GM23338 (cell line): ENCODE measurements at regions not wholly inside any gene's neighbourhood (a gene's known extent, or its start where the extent isn't known, plus 50 kb on each side); places are given as distances from the start of the nearest gene placed in this dataset.

Experiments used
- ATAC-seq: fragments of 200-7000 bp; cut with Tn5 transposase; 3 replicates; pipeline ENCODE4 v1.9.1; 2020
- DNase-seq: peaks from one replicate; pipeline ENCODE4 v3.0.0-alpha.2; 2015; ENCODE audit warnings: low spot score
- H2AFZ ChIP-seq: fragments of 200-600 bp; sonication (generic); 2 replicates; pipeline ENCODE4 v1.8.0; 2016; ENCODE audit warnings: antibody characterized with exemption, mild to moderate bottlenecking, moderate library complexity
- H3F3A ChIP-seq: fragments of 200-600 bp; sonication (generic); replicated peaks from 2 replicates; pipeline ENCODE4 v1.8.0; 2017; ENCODE audit warnings: antibody characterized with exemption, mixed run types, low read depth
- H3K27ac ChIP-seq: fragments of 200-600 bp; sonication (generic); 2 replicates; pipeline ENCODE4 v1.6.1; 2016; ENCODE audit warnings: low read depth
- H3K27me3 ChIP-seq: fragments of 200-600 bp; sonication (generic); 2 replicates; pipeline ENCODE4 v1.8.0; 2016; ENCODE audit warnings: mild to moderate bottlenecking, mixed run types, moderate library complexity; ENCODE audit not compliant: insufficient read depth
- H3K36me3 ChIP-seq: fragments of 200-600 bp; sonication (generic); 2 replicates; pipeline ENCODE4 v1.8.0; 2016; ENCODE audit warnings: mild to moderate bottlenecking; ENCODE audit not compliant: insufficient read depth
- H3K4me1 ChIP-seq: fragments of 200-600 bp; sonication (generic); 2 replicates; pipeline ENCODE4 v1.8.0; 2016; ENCODE audit warnings: mild to moderate bottlenecking, moderate library complexity; ENCODE audit not compliant: insufficient read depth
- H3K4me2 ChIP-seq: fragments of 200-600 bp; sonication (generic); 2 replicates; pipeline ENCODE4 v1.7.1; 2017; ENCODE audit warnings: mixed run types
- H3K4me3 ChIP-seq: fragments of 200-600 bp; sonication (generic); 2 replicates; pipeline ENCODE4 v1.6.1; 2016; ENCODE audit warnings: mixed run types
- H3K79me2 ChIP-seq: fragments of 200-600 bp; sonication (generic); replicated peaks from 2 replicates; pipeline ENCODE4 v1.8.0; 2017; ENCODE audit warnings: mild to moderate bottlenecking; ENCODE audit not compliant: insufficient read depth
- H3K9me2 ChIP-seq: fragments of 200-600 bp; sonication (generic); 2 replicates; pipeline ENCODE4 v1.8.0; 2017; ENCODE audit not compliant: insufficient read depth
- H4K20me1 ChIP-seq: fragments of 200-600 bp; sonication (generic); replicated peaks from 2 replicates; pipeline ENCODE4 v1.8.0; 2017; ENCODE audit warnings: mild to moderate bottlenecking; ENCODE audit not compliant: insufficient read depth
- H3K27ac Mint-ChIP-seq: 2 replicates; pipeline ENCODE4 v1.8.0; 2020; ENCODE audit warnings: inconsistent platforms, mild to moderate bottlenecking, moderate library complexity, mixed read lengths
- H3K27me3 Mint-ChIP-seq: 3 replicates; pipeline ENCODE4 v1.8.0; 2022; ENCODE audit warnings: low read depth, mild to moderate bottlenecking, moderate library complexity, mixed read lengths, inconsistent platforms; ENCODE audit not compliant: insufficient read depth, poor library complexity
- H3K36me3 Mint-ChIP-seq: 3 replicates; pipeline ENCODE4 v1.8.0; 2021; ENCODE audit warnings: low read depth, mild to moderate bottlenecking, inconsistent platforms, moderate library complexity, mixed read lengths
- H3K4me1 Mint-ChIP-seq: 3 replicates; pipeline ENCODE4 v1.8.0; 2020; ENCODE audit warnings: mild to moderate bottlenecking, inconsistent platforms, mixed read lengths
- H3K4me3 Mint-ChIP-seq: 3 replicates; pipeline ENCODE4 v1.8.0; 2021; ENCODE audit warnings: moderate library complexity, mild to moderate bottlenecking, inconsistent platforms, mixed read lengths
- H3K9me3 Mint-ChIP-seq: 3 replicates; pipeline ENCODE4 v1.8.0; 2020; ENCODE audit warnings: moderate library complexity, mild to moderate bottlenecking, inconsistent platforms, mixed read lengths
- EZH2 ChIP-seq: fragments of 200-600 bp; sonication (generic); IDR thresholded peaks from one replicate; pipeline ENCODE4 v1.8.0; 2017; ENCODE audit warnings: antibody characterized with exemption, mild to moderate bottlenecking, low read depth; ENCODE audit not compliant: unreplicated experiment
- EZH2phosphoT487 ChIP-seq: fragments of 200-600 bp; sonication (generic); IDR thresholded peaks from one replicate; pipeline ENCODE4 v1.8.1; 2018; ENCODE audit warnings: antibody characterized with exemption; ENCODE audit not compliant: unreplicated experiment
- JUNB ChIP-seq: IDR thresholded peaks from one replicate; pipeline ENCODE4 v1.6.1; 2016; ENCODE audit warnings: antibody characterized with exemption; ENCODE audit not compliant: unreplicated experiment
- POLR2AphosphoS5 ChIP-seq: IDR thresholded peaks from 2 replicates; pipeline ENCODE4 v1.6.1; 2016; ENCODE audit warnings: antibody characterized with exemption, low read depth
- REST ChIP-seq: IDR thresholded peaks from one replicate; pipeline ENCODE4 v1.6.1; 2018; ENCODE audit warnings: antibody characterized with exemption; ENCODE audit not compliant: unreplicated experiment
- STAT1 ChIP-seq: IDR thresholded peaks from one replicate; pipeline ENCODE4 v1.6.1; 2016; ENCODE audit warnings: antibody characterized with exemption; ENCODE audit not compliant: unreplicated experiment
- ZNF114 ChIP-seq: fragments of 250-450 bp; sonication (Bioruptor Pico); IDR thresholded peaks from 2 replicates; pipeline ENCODE4 v1.5.0; 2020; ENCODE audit warnings: mild to moderate bottlenecking, moderate library complexity
- ZNF331 ChIP-seq: fragments of 250-450 bp; sonication (Bioruptor Pico); IDR thresholded peaks from 2 replicates; pipeline ENCODE4 v1.5.0; 2020; ENCODE audit warnings: low read depth, mild to moderate bottlenecking, moderate library complexity
- ZNF462 ChIP-seq: fragments of 250-450 bp; sonication (Bioruptor Pico); IDR thresholded peaks from 2 replicates; pipeline ENCODE4 v1.5.0; 2020; ENCODE audit warnings: mild to moderate bottlenecking, moderate library complexity
- TF ChIP-seq, protein P1 (sequence below), 2 experiments: fragments of 200-600 bp in 1 of 2; sonication (generic) in 1 of 2; conservative IDR thresholded peaks; 2 replicates each; pipeline versions ENCODE4 v1.5.1 to v1.6.1; 2016 to 2017; ENCODE audit warnings: antibody characterized with exemption in 2 of 2, low read depth in 2 of 2, mild to moderate bottlenecking in 2 of 2, moderate library complexity in 1 of 2
- TF ChIP-seq, protein P2 (sequence below): IDR thresholded peaks from 2 replicates; pipeline ENCODE4 v1.6.1; 2016; ENCODE audit warnings: antibody characterized with exemption

DNA sequence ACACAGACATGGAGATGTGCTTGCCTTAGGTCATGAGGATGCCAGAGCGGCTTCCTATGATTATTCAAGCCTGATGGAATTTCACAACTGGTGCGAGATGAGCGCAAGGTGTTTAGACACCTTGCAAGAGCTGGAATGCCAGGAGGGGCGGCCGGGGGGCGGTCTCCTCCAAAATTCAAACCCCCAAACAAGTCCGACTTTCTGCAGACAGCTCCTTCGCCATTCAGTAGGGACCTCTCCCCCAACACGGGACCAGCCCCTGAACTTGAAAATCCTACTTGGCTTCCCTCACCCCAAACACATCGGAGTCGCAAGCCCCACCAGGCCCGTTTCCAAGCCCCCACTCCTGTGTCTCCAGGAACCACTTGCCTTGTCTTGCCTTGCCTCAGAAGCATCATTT, 64.8 kb upstream of the ID2 start (continued):
- no peak for TF ChIP-seq ZNF331 (CRISPR knock-in tag)
- TF ChIP-seq, protein P1, sequence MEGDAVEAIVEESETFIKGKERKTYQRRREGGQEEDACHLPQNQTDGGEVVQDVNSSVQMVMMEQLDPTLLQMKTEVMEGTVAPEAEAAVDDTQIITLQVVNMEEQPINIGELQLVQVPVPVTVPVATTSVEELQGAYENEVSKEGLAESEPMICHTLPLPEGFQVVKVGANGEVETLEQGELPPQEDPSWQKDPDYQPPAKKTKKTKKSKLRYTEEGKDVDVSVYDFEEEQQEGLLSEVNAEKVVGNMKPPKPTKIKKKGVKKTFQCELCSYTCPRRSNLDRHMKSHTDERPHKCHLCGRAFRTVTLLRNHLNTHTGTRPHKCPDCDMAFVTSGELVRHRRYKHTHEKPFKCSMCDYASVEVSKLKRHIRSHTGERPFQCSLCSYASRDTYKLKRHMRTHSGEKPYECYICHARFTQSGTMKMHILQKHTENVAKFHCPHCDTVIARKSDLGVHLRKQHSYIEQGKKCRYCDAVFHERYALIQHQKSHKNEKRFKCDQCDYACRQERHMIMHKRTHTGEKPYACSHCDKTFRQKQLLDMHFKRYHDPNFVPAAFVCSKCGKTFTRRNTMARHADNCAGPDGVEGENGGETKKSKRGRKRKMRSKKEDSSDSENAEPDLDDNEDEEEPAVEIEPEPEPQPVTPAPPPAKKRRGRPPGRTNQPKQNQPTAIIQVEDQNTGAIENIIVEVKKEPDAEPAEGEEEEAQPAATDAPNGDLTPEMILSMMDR (conservative IDR thresholded peaks at IDR 0.05; ENCODE audit: low read depth in 2 of 2): no peak

DNA sequence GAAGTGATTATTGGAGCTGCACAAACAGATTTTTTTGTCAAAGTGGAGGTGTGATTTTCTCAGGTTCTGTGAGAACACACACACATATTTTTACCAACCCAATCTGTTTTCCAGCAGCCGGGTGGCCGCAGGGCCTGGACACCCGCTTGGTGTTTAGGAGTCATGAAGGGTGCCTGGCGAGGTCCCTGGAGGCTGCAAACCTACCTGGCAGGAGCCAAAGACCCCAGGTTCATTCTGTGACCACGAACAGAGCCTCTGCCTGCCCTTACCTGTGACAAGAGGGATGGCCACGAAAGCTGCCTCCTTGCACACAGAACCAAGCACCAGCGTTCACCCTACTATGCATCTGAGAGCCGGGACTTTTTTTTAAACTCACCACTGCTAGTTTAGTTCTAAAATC, 64.3 kb upstream of the ID2 start:
- Histone ChIP-seq H3K79me2 (no peaks in the 10 kb centered on the region), H3K4me1 (no peaks in the 10 kb centered on the region), H3K9me2 (no peaks in the 10 kb centered on the region), H3K27me3 (no peaks in the 10 kb centered on the region), H4K20me1 (no peaks in the 10 kb centered on the region), H3K4me2 (no peak overlapping the region), H2AFZ (no peak overlapping the region), H3K27ac (no peak overlapping the region), H3K36me3 (no peaks in the 10 kb centered on the region), H3K4me3 (no peak overlapping the region), H3F3A (no peaks in the 10 kb centered on the region)
- H3K9me3 Mint-ChIP-seq: no peaks in the 10 kb centered on the region
- H3K4me3 Mint-ChIP-seq: no peak overlapping the region
- peaks cover 9% of the 10 kb centered on the region for H3K27me3 Mint-ChIP-seq
- no peak for ATAC-seq
- DNase-seq: no peak
- no peaks in the 10 kb centered on the region for H3K36me3 Mint-ChIP-seq
- TF ChIP-seq EZH2phosphoT487 (no peak), POLR2AphosphoS5 (no peak), REST (no peak), STAT1 (no peak), ZNF114 (CRISPR knock-in tag) (no peak), ZNF462 (no peak), EZH2 (no peak), JUNB (no peak)
- TF ChIP-seq, protein P2, sequence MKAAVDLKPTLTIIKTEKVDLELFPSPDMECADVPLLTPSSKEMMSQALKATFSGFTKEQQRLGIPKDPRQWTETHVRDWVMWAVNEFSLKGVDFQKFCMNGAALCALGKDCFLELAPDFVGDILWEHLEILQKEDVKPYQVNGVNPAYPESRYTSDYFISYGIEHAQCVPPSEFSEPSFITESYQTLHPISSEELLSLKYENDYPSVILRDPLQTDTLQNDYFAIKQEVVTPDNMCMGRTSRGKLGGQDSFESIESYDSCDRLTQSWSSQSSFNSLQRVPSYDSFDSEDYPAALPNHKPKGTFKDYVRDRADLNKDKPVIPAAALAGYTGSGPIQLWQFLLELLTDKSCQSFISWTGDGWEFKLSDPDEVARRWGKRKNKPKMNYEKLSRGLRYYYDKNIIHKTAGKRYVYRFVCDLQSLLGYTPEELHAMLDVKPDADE: no peak
- TF ChIP-seq, protein P1 (conservative IDR thresholded peaks at IDR 0.05; ENCODE audit: low read depth in 2 of 2): no peak
- H3K27ac Mint-ChIP-seq: no peak overlapping the region
- H3K4me1 Mint-ChIP-seq: no peaks in the 10 kb centered on the region
